ENCODE measurements at regions not wholly inside any gene's neighbourhood (a gene's known extent, or its start where the extent isn't known, plus 50 kb on each side); places are given as distances from the start of the nearest gene placed in this dataset.
"Not testable (repeated sequence)": the region's sequence is repeated elsewhere in the genome, so short reads cannot be mapped to it uniquely, and the experiment has no call there.

DNA sequence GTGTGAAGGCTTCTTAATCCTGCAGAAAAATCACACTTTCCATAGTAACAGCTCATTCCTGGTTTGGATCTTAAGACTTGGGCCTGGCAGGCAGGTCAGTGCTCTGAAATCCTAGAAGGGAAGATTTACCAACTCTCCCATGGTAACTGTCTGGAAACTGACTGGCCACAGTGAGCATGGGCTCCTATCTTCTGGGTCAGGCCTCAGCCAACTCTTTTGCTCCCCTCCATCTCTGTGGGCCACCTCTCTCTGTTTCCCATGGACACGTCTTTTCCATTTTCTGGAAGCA lies 86.7 kb downstream of the ACAA2 start:
- Mint-ChIP-seq H3K4me1 (no peaks in the 10 kb centered on the region), H3K27me3 (peaks cover 13% of the 10 kb centered on the region), H3K9me3 (no peaks in the 10 kb centered on the region), H3K36me3 (ENCODE audit: low read depth) (no peaks in the 10 kb centered on the region), H3K4me3 (no peak overlapping the region), H3K27ac (no peak overlapping the region)
- ChIA-PET POLR2A (no interaction called here), CTCF (no interaction called here)
- intact Hi-C loops (cut with micrococcal nuclease) = no loop called here
- ATAC-seq (ENCODE audit: low read depth) (no peak), DNase-seq (no peak)
- TF ChIP-seq, protein P1, sequence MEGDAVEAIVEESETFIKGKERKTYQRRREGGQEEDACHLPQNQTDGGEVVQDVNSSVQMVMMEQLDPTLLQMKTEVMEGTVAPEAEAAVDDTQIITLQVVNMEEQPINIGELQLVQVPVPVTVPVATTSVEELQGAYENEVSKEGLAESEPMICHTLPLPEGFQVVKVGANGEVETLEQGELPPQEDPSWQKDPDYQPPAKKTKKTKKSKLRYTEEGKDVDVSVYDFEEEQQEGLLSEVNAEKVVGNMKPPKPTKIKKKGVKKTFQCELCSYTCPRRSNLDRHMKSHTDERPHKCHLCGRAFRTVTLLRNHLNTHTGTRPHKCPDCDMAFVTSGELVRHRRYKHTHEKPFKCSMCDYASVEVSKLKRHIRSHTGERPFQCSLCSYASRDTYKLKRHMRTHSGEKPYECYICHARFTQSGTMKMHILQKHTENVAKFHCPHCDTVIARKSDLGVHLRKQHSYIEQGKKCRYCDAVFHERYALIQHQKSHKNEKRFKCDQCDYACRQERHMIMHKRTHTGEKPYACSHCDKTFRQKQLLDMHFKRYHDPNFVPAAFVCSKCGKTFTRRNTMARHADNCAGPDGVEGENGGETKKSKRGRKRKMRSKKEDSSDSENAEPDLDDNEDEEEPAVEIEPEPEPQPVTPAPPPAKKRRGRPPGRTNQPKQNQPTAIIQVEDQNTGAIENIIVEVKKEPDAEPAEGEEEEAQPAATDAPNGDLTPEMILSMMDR (IDR thresholded peaks at IDR 0.05) = no peak

DNA sequence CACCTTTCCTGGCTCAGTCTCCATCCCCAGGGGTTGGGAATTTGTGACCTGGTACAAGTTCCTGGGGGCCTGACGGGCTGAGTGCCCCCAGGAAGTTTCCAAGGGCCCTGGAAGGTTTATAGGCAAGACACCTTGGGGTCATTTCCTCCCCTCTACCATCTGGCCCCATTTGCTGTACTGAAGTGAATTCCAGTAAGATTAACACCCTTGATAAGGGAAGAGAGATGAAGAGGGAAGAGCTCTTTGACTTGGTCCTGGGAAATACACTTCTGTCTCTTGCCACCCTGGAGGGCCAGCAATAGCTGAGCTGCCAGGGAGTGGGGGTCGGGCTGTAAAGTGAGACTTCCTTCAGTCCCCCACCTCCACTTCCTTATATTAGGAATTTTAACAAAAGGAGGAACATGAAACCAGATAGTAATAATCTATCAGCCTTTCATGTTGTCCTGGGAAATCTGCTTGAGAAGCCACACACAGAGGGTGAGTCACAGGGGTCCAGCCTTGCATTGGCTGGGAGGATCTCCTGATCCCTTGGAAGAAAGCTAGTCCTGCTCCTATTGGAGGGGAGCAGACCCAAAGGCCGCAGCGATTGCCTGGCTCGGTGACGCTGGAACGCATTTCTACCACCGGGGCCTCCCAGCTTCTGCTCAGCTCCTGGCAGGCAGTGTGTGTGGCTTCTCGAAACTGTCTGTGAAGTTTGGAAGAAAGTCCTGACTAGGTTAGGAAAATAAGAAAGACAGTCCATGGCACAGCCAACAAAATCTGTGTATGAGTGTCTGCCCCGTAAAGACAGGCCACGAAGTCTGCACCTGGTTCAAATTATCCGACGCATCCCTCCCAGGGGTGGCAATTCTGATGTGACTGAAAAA lies 87.3 kb downstream of the ACAA2 start:
- Mint-ChIP-seq H3K4me1 (no peaks in the 10 kb centered on the region), H3K27ac (no peak overlapping the region), H3K27me3 (peaks cover 13% of the 10 kb centered on the region), H3K36me3 (ENCODE audit: low read depth) (no peaks in the 10 kb centered on the region), H3K9me3 (no peaks in the 10 kb centered on the region), H3K4me3 (no peak overlapping the region)
- POLR2A ChIA-PET = no interaction called here
- TF ChIP-seq, protein P1 (IDR thresholded peaks at IDR 0.05) = no peak
- intact Hi-C loops (cut with micrococcal nuclease) = no loop called here
- ATAC-seq (ENCODE audit: low read depth) (no peak), DNase-seq (no peak)
- CTCF ChIA-PET = no interaction called here

DNA sequence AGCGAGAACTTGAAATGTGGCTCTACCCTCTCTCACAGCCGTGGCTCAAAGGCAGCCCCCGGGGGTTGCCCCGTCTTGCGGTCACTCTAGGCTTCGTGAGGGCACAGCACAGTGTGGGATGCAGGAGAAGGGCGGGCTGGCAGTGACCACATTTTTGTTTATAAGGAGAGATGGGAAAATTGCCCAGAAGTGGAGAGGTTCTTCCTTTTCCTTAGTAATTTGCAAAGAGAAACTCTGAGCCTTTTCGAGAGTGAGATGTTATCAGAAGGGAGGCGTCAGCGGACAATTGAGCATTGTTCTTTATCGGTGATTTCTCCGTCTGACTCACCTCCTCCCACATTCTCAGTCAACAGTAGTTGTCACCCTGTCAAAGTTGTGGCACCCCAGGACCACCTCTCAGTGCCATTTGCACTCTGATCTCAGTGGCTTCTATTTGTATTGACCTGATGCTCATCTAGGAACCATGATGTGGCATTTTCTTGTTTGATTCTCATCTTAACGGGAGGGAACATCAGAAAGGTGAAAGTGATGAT lies 89.6 kb downstream of the ACAA2 start:
- peaks cover 13% of the 10 kb centered on the region for H3K27me3 Mint-ChIP-seq
- no peaks in the 10 kb centered on the region for H3K4me1 Mint-ChIP-seq
- POLR2A ChIA-PET = no interaction called here
- TF ChIP-seq, protein P1 (IDR thresholded peaks at IDR 0.05) = no peak
- DNase-seq (no peak), ATAC-seq (ENCODE audit: low read depth) (no peak)
- no peaks in the 10 kb centered on the region for H3K36me3 Mint-ChIP-seq (ENCODE audit: low read depth)
- H3K4me3 Mint-ChIP-seq = no peak overlapping the region
- no peak overlapping the region for H3K27ac Mint-ChIP-seq
- CTCF ChIA-PET = no interaction called here
- no peaks in the 10 kb centered on the region for H3K9me3 Mint-ChIP-seq
- intact Hi-C loops (cut with micrococcal nuclease) = no loop called here

DNA sequence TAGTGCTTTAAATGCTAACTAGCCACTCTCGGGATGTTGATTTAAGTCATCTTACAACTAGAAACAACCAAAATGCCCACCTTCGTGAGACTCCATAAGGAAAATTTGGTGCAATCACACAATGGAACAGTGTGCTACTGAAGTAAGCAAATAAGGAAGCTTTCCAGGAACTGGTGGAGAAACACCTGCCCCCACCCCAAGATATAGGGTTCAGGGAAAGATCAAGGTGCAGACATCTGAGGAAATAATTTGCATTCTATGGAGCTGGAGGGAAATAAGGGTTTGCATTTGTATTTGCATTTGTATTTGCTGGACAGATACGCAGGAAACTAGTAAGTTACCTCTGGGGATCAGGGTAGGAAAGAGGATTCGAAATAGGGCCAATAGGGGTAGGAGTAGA lies 90.9 kb downstream of the ACAA2 start:
- POLR2A ChIA-PET = no interaction called here
- Mint-ChIP-seq H3K27me3 (peaks cover 13% of the 10 kb centered on the region), H3K4me1 (no peaks in the 10 kb centered on the region), H3K27ac (no peak overlapping the region), H3K4me3 (no peak overlapping the region), H3K36me3 (ENCODE audit: low read depth) (no peaks in the 10 kb centered on the region), H3K9me3 (no peaks in the 10 kb centered on the region)
- CTCF ChIA-PET = no interaction called here
- DNase-seq (no peak), ATAC-seq (ENCODE audit: low read depth) (no peak)
- TF ChIP-seq, protein P1 (IDR thresholded peaks at IDR 0.05) = no peak
- intact Hi-C loops (cut with micrococcal nuclease) = no loop called here

DNA sequence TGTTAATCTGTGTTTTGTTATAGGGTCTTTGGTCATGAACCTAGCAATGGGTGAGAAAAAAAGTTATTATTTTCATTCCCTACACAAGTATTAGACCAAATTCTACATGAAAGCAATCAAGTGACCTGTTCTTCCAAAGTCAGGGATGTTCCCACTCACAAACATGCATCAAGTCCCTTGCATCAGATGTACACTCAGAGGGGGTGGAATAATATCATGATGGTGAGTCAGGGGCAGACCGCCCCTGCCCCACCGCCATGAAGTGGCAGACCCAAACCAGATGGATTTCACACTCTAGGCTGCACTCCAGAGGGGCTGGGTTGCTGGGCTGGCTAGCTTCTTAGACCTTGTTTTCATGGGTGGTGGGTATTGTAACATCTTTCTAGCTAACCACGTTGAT lies 91.4 kb downstream of the ACAA2 start:
- Mint-ChIP-seq H3K4me1 (no peaks in the 10 kb centered on the region), H3K4me3 (no peak overlapping the region), H3K36me3 (ENCODE audit: low read depth) (no peaks in the 10 kb centered on the region), H3K27ac (no peak overlapping the region), H3K9me3 (no peaks in the 10 kb centered on the region), H3K27me3 (peaks cover 13% of the 10 kb centered on the region)
- CTCF ChIA-PET = no interaction called here
- intact Hi-C loops (cut with micrococcal nuclease) = no loop called here
- no peak for ATAC-seq (ENCODE audit: low read depth)
- TF ChIP-seq, protein P1 (IDR thresholded peaks at IDR 0.05) = no peak
- POLR2A ChIA-PET = no interaction called here
- DNase-seq = no peak

DNA sequence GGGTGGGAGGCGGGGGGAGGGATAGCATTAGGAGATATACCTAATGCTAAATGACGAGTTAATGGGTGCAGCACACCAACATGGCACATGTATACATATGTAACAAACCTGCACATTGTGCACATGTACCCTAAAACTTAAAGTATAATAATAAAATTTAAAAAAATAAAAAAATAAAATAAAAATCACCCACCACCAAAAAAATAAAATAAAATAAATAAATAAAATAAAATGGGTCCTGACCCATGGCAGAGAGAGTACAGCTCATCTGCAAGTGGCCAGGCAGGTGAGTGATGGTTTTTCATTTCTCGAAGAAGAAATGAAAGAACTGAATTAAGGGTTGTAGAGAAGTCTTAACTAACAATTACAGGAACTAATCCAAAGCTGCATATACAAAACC lies 92.4 kb downstream of the ACAA2 start:
- H3K4me1 Mint-ChIP-seq; POLR2A ChIA-PET; H3K36me3 Mint-ChIP-seq (ENCODE audit: low read depth); H3K27ac Mint-ChIP-seq; CTCF ChIA-PET; ATAC-seq (ENCODE audit: low read depth); H3K9me3 Mint-ChIP-seq; H3K27me3 Mint-ChIP-seq; DNase-seq; intact Hi-C loops (cut with micrococcal nuclease); H3K4me3 Mint-ChIP-seq: not testable (repeated sequence)
